ENCODE measurements at regions not wholly inside any gene's neighbourhood (a gene's known extent, or its start where the extent isn't known, plus 50 kb on each side); places are given as distances from the start of the nearest gene placed in this dataset.

DNA sequence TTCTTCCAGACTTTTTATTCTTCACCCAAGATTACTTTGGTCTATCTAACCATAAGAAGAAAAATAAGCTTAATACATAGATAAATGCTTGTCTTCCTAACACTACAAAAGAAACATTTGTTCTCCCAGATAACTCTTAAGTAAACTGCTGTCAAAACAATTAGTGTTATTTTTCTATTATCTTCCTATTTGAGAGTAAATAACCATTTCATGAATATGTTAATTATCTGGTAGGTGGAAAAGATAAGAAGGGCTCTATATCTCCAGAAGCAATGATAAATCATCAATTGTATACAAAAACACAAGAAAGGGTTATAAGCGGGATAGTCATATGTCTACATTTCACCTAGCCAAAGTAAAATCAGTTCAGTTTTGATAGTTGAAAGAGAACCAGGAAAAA lies 180.4 kb downstream of the ZIC3 start:
- Mint-ChIP-seq H3K27me3 (ENCODE audit: unreplicated experiment) (no peaks in the 10 kb centered on the region), H3K36me3 (ENCODE audit: unreplicated experiment) (no peaks in the 10 kb centered on the region), H3K9me3 (ENCODE audit: unreplicated experiment) (peaks cover 35% of the 10 kb centered on the region), H3K4me3 (ENCODE audit: unreplicated experiment) (no peak overlapping the region), H3K27ac (ENCODE audit: unreplicated experiment) (no peak overlapping the region), H3K4me1 (ENCODE audit: unreplicated experiment) (no peaks in the 10 kb centered on the region)
- DNase-seq (ENCODE audit: extremely low spot score, unreplicated experiment), result no peak
- TF ChIP-seq CTCF (IDR thresholded peaks at IDR 0.05), result no peak

DNA sequence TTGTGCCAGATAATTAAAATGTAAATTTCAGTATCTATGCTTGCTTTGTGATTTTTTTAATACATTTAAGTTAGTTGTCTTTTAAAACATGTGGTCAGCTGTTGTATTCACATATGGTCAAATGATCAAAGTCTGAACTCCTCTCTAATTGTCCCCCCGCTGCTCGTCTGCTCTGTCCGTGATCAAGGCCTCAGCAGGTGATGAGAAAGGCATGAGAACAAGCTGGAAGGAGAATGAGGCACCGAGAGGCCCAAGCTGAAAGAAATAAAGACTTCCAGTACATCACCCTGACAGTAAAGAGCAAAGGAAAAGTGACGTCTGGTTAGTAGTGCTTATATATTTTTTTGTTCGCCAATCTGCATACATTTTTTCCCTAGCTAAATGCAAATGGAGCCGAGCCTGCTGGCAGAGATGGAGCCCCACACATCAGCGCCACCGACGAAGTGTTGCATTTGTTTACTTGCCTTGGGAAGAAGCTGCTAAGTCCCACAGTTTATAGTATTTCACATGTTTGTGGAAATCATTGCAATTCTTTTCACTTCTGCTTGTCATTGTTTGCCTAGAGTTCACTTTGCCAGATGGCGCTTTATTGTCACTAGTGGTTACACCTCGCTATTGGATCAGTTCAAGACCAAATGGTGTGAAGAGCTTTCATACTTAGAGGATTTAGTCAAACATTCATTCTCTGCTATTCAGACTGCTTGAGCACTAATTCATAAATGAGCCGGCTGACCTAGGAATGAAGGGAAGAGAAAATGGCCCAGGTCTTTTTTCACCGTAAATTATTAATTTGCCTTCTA lies 181.5 kb downstream of the ZIC3 start:
- Mint-ChIP-seq H3K27ac (ENCODE audit: unreplicated experiment) (no peak overlapping the region), H3K27me3 (ENCODE audit: unreplicated experiment) (no peaks in the 10 kb centered on the region), H3K9me3 (ENCODE audit: unreplicated experiment) (peaks cover 34% of the 10 kb centered on the region), H3K4me3 (ENCODE audit: unreplicated experiment) (no peak overlapping the region), H3K36me3 (ENCODE audit: unreplicated experiment) (no peaks in the 10 kb centered on the region), H3K4me1 (ENCODE audit: unreplicated experiment) (no peaks in the 10 kb centered on the region)
- no peak for TF ChIP-seq CTCF (IDR thresholded peaks at IDR 0.05)
- DNase-seq (ENCODE audit: extremely low spot score, unreplicated experiment), result no peak

DNA sequence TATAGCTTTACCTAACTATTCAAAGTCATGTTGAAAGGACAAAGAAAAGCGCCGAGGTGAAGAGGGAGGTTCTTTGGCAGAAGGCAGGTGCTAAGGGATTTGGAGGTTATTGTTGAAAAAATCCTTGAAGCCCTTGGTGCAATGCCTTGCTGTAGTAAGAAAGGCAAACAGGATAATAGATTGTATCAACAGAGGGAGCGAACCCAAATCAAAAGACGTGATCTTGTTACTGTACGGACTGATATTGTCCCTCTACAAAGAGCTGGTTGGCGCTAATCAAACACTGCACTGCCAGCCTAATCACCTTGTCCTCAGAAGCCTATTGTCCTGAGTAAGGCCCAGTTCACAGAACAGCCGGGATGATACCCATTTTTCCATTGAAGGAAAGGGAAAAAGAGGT lies 182.9 kb downstream of the ZIC3 start:
- no peak for DNase-seq (ENCODE audit: extremely low spot score, unreplicated experiment)
- peaks cover 36% of the 10 kb centered on the region for H3K9me3 Mint-ChIP-seq (ENCODE audit: unreplicated experiment)
- H3K4me3 Mint-ChIP-seq (ENCODE audit: unreplicated experiment), result no peak overlapping the region
- no peak for TF ChIP-seq CTCF (IDR thresholded peaks at IDR 0.05)
- H3K36me3 Mint-ChIP-seq (ENCODE audit: unreplicated experiment), result no peaks in the 10 kb centered on the region
- H3K27ac Mint-ChIP-seq (ENCODE audit: unreplicated experiment), result no peak overlapping the region
- no peaks in the 10 kb centered on the region for H3K4me1 Mint-ChIP-seq (ENCODE audit: unreplicated experiment)
- H3K27me3 Mint-ChIP-seq (ENCODE audit: unreplicated experiment), result no peaks in the 10 kb centered on the region

GRCh38 chrX:137749246-137749645 lies 183.3 kb downstream of the ZIC3 start:
- Mint-ChIP-seq H3K9me3 (ENCODE audit: unreplicated experiment) (peaks cover 39% of the 10 kb centered on the region), H3K27ac (ENCODE audit: unreplicated experiment) (no peak overlapping the region), H3K4me1 (ENCODE audit: unreplicated experiment) (no peaks in the 10 kb centered on the region), H3K36me3 (ENCODE audit: unreplicated experiment) (no peaks in the 10 kb centered on the region), H3K4me3 (ENCODE audit: unreplicated experiment) (no peak overlapping the region), H3K27me3 (ENCODE audit: unreplicated experiment) (no peaks in the 10 kb centered on the region)
- TF ChIP-seq CTCF (IDR thresholded peaks at IDR 0.05), result no peak
- DNase-seq (ENCODE audit: extremely low spot score, unreplicated experiment), result no peak

DNA sequence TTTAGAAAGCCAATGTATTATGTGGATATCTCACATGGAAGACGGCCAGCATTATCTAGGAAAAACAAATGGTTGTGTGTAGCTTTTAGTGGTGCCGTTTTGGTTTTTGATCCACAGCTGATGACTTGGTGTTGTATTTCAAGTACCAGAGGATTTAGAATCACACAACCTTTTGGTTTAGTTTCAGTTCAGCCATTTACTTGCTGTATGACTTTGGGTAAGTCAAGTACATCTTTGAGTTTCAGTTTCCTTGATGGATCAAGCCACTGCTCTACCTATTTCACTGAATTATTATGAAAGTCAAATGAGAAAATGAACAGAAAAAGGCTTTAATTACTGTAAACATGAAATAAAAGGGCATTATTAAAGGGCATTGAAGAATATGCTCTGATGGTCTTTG lies 205.6 kb downstream of the ZIC3 start:
- H3K27ac Mint-ChIP-seq (ENCODE audit: unreplicated experiment), result no peak overlapping the region
- no peaks in the 10 kb centered on the region for H3K36me3 Mint-ChIP-seq (ENCODE audit: unreplicated experiment)
- H3K4me3 Mint-ChIP-seq (ENCODE audit: unreplicated experiment), result no peak overlapping the region
- H3K4me1 Mint-ChIP-seq (ENCODE audit: unreplicated experiment), result no peaks in the 10 kb centered on the region
- no peak for DNase-seq (ENCODE audit: extremely low spot score, unreplicated experiment)
- H3K9me3 Mint-ChIP-seq (ENCODE audit: unreplicated experiment), result peaks cover 38% of the 10 kb centered on the region
- no peaks in the 10 kb centered on the region for H3K27me3 Mint-ChIP-seq (ENCODE audit: unreplicated experiment)
- TF ChIP-seq CTCF (IDR thresholded peaks at IDR 0.05), result no peak
